ENCODE measurements at regions not wholly inside any gene's neighbourhood (a gene's known extent, or its start where the extent isn't known, plus 50 kb on each side); places are given as distances from the start of the nearest gene placed in this dataset.

GRCh38 chr12:24615967-24616411 is 332.9 kb downstream of the BCAT1 start:
- TF ChIP-seq CTCF (IDR thresholded peaks at IDR 0.05; ENCODE audit: low read depth, low read length) (no peak), EZH2phosphoT487 (IDR thresholded peaks at IDR 0.05; ENCODE audit: low read depth) (no peak)

All from OCI-LY3 (cell line).